GM21717 (cell line): ENCODE measurements at regions not wholly inside any gene's neighbourhood (a gene's known extent, or its start where the extent isn't known, plus 50 kb on each side); places are given as distances from the start of the nearest gene placed in this dataset.

Experiments
- ATAC-seq: cut with Tn5 transposase; IDR thresholded peaks from one replicate; pipeline ENCODE4 v1.9.1; 2021; ENCODE audit warnings: mild to moderate bottlenecking, moderate library complexity; ENCODE audit not compliant: unreplicated experiment

- ATAC-seq = no peak
These were observed 670.2 kb upstream of the ZEB2 start for GRCh38 chr2:145190031-145190703.

- peak; percentile 62 for ATAC-seq
These were observed 666.4 kb upstream of the ZEB2 start for GRCh38 chr2:145186303-145186702.

- ATAC-seq = no peak
These were observed 665.8 kb upstream of the ZEB2 start for GRCh38 chr2:145185696-145186095.

DNA sequence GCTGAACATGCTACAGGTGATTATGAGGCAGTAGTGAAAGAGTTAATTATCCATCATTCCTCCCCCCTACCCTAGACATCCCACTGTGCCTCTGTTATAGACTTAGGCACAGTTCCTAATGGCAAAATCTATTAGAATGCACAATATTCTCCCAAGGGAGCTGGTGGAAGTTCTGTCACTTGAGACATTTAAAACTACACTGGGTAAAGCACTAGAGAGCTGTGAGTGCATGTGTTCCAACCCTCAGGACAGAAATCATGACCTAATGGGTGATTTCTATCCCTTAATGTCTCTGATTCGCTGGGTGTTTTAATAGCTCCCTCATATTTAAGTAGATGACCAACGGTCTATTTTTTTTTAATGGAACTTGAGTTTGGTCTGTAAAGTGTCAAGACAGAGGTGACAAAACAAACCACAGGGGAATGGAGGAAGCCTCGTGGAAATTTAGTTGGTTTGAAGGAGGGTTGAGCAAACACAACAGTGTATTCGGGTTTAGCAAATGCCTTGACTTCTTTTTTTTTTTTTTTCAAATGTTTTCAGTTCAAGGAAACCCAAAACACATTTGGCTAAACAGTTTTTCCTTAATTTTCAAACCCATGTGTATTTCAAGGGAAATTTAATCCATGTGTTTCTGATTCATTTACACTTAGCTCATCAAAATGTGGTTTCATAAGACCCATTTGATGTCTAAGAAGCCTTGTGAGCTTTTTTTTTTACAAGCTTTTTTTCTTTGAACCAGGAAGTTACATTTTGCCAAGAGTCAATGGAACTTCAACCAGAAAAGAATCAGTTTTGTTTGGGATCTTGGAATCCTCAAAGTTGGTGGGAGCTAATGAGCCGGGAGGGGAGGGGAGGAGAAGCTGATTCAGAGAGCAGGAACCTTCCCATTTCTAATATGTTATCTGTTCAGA lies 665.1 kb upstream of the ZEB2 start:
- no peak for ATAC-seq

DNA sequence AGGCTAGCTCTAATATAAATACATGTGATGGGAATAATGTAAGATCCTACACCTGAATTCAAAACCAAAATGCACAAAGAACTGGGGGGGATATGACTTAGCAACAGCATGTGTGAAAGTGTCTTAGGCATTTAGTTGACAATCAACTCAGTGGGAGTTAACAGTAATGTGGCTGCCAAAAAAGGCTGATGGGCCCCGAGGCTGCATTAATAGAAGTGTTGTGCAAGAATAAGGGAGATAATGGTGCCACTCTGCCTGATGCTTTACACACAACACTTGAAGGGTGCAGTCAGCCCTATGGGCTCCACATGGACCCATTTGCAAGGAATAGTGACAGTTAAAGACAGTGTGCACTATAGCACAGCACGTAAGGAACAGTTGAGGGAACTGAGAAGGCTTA lies 649.4 kb upstream of the ZEB2 start:
- ATAC-seq = no peak

- no peak for ATAC-seq
These were observed 648.2 kb upstream of the ZEB2 start for GRCh38 chr2:145168091-145168490.

GRCh38 chr2:145166731-145167302 lies 646.9 kb upstream of the ZEB2 start:
- no peak for ATAC-seq

- ATAC-seq = no peak
These were observed 641.7 kb upstream of the ZEB2 start for GRCh38 chr2:145161656-145162055.

DNA sequence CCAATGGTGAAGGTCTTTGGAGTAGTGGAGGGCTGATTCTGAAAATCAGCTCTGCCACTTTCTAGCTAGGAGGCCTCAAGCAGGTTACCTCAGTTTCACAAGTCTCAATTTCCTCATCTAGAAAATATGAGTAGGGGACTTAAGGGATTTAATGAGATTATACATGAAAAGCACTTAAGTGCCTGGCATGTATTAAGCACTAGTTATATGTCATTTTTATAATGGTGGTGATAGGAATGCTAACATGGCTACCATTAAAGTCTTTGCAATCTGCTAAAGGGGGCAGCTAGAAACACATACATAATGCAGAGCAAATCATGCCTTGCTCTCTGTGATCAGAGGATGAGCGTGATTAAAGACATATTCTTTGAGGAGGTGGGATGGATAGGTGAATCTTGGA lies 640.9 kb upstream of the ZEB2 start:
- ATAC-seq = no peak

DNA sequence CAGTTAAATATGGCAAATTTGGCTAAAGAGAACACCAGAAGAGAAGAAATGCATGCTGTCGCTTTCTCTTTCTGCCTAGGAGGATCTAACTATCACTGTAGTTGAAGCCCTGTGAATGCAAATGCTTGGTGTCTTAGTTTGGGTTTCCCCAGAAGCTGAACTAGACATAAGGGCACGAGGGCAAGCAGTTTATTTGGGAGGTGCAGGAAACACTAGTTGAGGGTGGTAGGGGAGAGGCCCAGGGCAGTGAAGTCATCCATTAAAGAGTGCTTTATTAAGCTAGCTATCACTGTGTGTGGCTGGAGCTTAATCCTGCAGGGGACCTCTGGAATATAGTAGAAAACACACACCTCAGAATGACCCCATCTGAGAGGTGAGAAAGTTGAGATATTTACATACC lies 639.8 kb upstream of the ZEB2 start:
- no peak for ATAC-seq

DNA sequence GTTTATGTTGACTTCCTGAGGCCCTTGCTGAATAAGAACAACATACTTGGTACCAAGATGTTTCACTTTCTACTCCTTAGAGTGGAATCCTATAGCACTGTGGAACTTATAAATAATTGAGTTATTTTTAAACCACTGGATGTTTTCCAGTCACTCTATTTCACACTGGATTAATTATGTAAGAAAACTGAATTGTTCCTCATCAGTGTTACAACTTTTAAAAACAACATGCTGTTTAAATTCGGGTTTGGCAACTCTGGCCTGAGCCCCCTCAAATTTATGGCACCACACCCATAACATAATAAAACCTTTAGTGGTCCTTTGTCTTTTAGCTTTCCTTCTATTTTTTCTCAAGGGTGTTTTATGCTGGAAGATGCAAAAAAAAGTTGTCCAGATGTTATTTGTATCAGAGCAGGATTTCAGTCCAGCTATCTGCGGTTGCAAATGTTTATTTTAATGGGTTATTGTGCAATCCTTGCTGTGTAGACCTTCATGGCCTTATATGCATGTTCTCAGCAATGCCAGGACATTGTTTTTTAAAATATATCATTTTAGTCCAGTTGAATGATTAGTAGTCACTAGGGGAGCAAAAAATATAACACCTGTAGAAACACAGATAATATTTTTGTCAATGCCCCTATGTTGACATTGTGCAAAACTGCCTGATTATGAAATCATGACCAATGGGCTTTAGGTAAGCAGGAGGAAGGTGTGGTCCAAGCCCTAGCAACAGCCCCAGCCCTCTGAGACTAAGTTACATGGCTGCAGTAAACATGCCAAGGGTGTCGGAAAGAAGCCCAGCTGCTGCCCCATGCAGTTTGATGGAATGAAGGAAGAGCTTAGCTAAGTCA lies 638.0 kb upstream of the ZEB2 start:
- no peak for ATAC-seq

DNA sequence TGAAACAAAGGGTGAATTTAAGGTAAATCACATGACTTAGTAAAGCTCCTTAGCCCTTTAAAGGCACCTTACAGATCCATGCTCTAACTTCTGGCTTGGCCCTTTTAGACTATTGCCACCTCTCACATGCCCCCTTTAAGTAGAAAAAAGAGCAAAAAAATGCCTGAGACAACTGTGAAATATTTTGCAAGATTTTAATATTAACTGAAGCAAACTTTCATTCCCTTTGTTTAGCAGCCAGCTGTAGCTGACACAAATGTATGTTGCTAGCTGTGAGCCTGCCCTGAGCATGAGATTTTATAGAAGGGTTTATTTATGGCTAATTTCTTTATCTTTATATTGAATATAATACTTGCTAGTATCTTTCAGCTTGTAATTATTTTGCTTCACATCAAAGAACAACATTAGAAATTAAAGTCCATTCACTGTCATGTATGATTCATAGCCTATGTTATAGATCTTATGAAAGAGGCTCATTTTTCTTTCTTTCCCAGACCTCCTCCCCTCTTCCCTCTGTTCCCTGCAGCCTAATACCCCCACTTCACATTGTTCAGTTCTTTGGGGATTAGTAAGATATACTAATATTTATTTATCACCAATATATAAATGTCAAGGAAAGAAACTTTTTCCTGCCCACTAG lies 637.2 kb upstream of the ZEB2 start:
- no peak for ATAC-seq

DNA sequence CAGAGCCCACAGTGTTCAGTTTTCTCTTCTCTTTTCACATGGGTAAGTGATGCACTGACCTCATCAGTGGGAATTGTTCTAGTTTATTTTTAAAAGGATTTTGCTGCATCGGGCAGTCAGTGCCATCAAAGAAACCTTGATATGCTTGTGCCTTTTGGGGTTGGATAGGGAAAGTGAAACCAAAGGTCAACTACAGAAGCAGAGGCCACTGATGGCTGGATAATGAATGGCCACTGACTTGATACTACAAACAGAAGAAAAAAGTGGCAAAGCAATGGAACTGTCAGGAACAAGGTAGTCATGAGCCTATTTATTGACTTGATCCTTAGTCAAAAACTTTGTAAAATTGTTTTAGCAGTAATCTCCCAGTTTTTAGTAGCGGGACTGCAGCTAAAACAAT lies 636.3 kb upstream of the ZEB2 start:
- ATAC-seq = no peak

DNA sequence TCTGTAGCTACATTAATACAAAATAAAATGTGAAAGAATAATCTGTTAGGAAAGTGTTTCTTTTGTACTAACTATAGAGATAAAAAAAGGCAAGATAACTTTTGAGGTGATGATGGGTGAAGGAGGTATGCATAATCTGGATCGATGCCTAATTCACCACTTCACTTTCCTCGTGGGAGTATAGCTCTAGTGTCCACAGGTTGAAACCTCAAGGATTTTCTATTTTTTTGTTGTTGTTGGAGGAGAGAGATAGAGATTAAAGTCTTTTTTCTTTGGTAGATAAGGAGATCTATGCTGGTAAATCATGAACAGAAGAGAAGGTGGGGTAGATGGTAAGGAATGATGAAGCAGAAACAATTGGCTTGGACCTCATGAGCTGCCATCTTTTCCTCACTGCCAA lies 635.3 kb upstream of the ZEB2 start:
- ATAC-seq = no peak

GRCh38 chr2:145154731-145155130 lies 634.8 kb upstream of the ZEB2 start:
- ATAC-seq = no peak

DNA sequence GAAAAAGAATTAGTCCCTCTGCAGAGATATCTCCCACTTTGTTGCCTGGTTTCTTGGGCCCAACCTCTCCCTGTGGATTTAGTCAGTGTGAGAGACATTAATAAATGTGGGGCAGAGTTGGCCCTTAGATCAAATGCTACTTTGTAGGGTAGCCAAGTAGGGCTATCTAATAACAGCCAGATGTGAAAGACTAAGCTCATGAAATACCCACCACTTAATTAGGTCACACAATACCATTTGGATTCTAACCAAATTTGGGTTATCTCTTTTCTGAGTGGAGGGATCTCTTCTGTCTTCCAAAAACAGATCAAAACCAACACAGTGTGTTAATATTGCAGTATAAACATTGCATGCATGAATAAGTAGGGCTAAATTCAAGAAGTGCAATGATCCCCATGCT lies 626.8 kb upstream of the ZEB2 start:
- ATAC-seq = no peak

DNA sequence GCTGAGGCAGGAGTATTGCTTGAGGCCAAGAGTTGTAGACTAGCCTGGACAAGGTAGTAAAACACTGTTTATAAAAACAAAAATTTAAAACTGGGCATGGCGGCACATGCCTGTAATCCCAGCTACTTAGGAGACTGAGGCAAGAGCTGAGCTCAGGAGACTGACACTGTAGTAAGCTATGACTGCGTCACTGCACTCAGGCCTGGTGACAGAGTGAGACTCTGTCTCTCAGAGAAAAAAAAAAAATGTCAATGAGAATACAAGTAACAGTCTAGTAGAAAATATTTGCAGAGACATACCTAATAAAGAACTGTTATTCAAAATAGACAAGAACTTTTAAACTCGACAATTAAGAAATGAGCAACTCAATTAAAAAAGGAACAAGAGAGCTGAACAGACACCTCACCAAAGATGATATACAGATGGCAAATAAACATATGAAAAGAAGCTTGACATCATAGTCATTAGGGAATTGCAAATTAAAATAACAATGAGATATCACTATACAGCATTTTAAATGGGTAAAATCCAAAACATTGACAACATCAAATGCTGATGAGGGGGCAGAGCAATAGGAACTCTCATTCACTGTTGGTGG lies 624.3 kb upstream of the ZEB2 start:
- no peak for ATAC-seq

DNA sequence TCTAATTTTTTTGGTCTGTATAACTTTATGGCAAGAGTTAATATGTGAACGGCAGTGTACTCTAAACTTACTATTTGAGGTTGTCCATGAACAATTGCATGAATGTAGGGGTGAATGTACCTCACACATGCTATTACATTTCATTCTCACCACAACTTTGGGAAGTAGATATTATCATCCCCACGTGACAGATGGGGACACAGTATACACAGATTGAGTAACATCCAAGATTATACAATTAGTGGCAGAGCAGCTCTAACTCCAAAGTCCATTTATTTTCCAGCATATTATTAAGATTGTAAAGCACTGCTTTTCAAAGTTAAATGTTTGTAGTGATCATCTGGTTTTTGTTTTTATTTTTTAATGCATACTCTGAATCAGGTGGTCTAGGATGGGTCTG lies 622.1 kb upstream of the ZEB2 start:
- ATAC-seq = no peak

DNA sequence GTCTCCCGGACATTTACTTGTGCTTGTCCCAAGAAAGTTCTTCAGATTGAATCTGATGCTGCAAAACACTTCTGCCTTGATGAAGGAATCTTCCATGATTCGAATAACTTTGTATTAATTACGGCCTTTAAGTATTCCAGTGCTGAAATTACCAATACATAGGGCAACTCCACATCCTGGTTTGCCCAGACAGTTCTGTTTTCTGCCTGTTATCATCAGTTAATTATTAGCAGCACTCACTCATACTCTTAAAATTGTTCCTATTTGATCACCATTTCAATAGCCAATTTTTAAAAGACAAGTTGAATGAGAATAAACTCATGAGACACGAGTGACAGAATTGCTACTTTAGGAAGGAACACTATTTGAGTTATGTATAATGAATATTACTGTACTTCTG lies 620.7 kb upstream of the ZEB2 start:
- ATAC-seq = no peak

- no peak for ATAC-seq
These were observed 618.7 kb upstream of the ZEB2 start for GRCh38 chr2:145138626-145139025.
